Endothelial cell of umbilical vein (primary cell): ENCODE measurements at regions not wholly inside any gene's neighbourhood (a gene's known extent, or its start where the extent isn't known, plus 50 kb on each side); places are given as distances from the start of the nearest gene placed in this dataset.

ENCODE experiments used
- BruUV-seq: library from RNA; stranded (reverse); fragments of 400-500 nt; replicated peaks from 2 replicates; lab custom pipeline; 2021; lab: Mats Ljungman, UMichigan
- CTCF ChIA-PET: fragments of 300-600, 350-600 bp; sonication (Branson Sonifier 250); formaldehyde crosslinking; loops from one replicate; lab custom pipeline; 2021; ENCODE audit warnings: antibody characterized with exemption, inconsistent platforms; lab: Charles Lee
- POLR2A ChIA-PET: fragments of 300-600, 350-600 bp; sonication (Branson Sonifier 250); formaldehyde crosslinking; loops from one replicate; lab custom pipeline; 2021; ENCODE audit warnings: antibody characterized with exemption, inconsistent platforms; lab: Charles Lee
- DNase-seq: peaks from one replicate; pipeline ENCODE4 v3.0.0-alpha.2; 2011; ENCODE audit warnings: low read depth, low spot score
- FAIRE-seq: peaks from 2 replicates; lab custom pipeline; 2011; peaks lifted over from hg19 to GRCh38; lab: Jason Lieb, UNC
- H2AFZ ChIP-seq: 2 replicates; pipeline ENCODE4 v1.6.0; 2012; ENCODE audit warnings: low read depth, low read length, control low read depth, inconsistent platforms
- H3K27ac ChIP-seq: 2 replicates; pipeline ENCODE4 v1.5.1; 2011; ENCODE audit warnings: low read depth, mild to moderate bottlenecking, control low read depth, low read length, moderate library complexity; ENCODE audit not compliant: insufficient read depth
- H3K27me3 ChIP-seq, 2 experiments: 2 replicates each; pipeline versions ENCODE4 v1.6.0 to v1.6.1; 2011; ENCODE audit warnings: low read length in 2 of 2, mixed read lengths in 1 of 2; ENCODE audit not compliant: control insufficient read depth in 2 of 2, insufficient read depth in 2 of 2
- H3K36me3 ChIP-seq, 2 experiments: 2 replicates in 1 of 2; 3 replicates in 1 of 2; pipeline ENCODE4 v1.5.1; 2011; ENCODE audit warnings: low read length in 2 of 2, mild to moderate bottlenecking in 1 of 2, moderate library complexity in 1 of 2; ENCODE audit not compliant: control insufficient read depth in 2 of 2, insufficient read depth in 2 of 2; ENCODE audit errors: extremely low read depth in 1 of 2
- H3K4me1 ChIP-seq: 3 replicates; pipeline ENCODE4 v1.5.1; 2011; ENCODE audit warnings: mild to moderate bottlenecking, low read length; ENCODE audit not compliant: control insufficient read depth, insufficient read depth; ENCODE audit errors: extremely low read depth
- H3K4me2 ChIP-seq: 2 replicates; pipeline ENCODE4 v1.6.1; 2011; ENCODE audit warnings: low read length, control low read depth, mixed read lengths; ENCODE audit not compliant: insufficient read depth
- H3K4me3 ChIP-seq, 3 experiments: fragments of 200-600 bp in 1 of 3; sonication (generic), shearing (Covaris generic) in 1 of 3; replicated peaks in 1 of 3; 2 replicates each; pipeline ENCODE4 v1.5.1; 2011 to 2016; ENCODE audit warnings: control low read depth in 3 of 3, low read length in 3 of 3, mild to moderate bottlenecking in 2 of 3, inconsistent platforms in 1 of 3, low read depth in 1 of 3, moderate library complexity in 1 of 3; ENCODE audit not compliant: insufficient read depth in 1 of 3
- H3K79me2 ChIP-seq: 2 replicates; pipeline ENCODE4 v1.6.0; 2012; ENCODE audit warnings: low read length, inconsistent platforms; ENCODE audit not compliant: control insufficient read depth, insufficient read depth
- H3K9ac ChIP-seq: replicated peaks from 2 replicates; pipeline ENCODE3; 2011; ENCODE audit warnings: low read length, control low read depth; ENCODE audit not compliant: insufficient read depth; ENCODE audit errors: extremely low read depth
- H3K9me1 ChIP-seq: replicated peaks from 3 replicates; pipeline ENCODE4 v1.6.0; 2011; ENCODE audit warnings: mild to moderate bottlenecking, low read length; ENCODE audit not compliant: control insufficient read depth, insufficient read depth; ENCODE audit errors: extremely low read depth
- H3K9me3 ChIP-seq: replicated peaks from 2 replicates; pipeline ENCODE4 v1.5.1; 2012; ENCODE audit warnings: low read length, inconsistent platforms; ENCODE audit not compliant: control insufficient read depth, insufficient read depth
- H4K20me1 ChIP-seq: replicated peaks from 2 replicates; pipeline ENCODE3; 2011; ENCODE audit warnings: mild to moderate bottlenecking, low read length; ENCODE audit not compliant: control insufficient read depth, insufficient read depth; ENCODE audit errors: extremely low read depth
- CTCF ChIP-seq, 2 donors: IDR thresholded peaks; 1 replicate in 1 of 2; 2 replicates in 1 of 2; pipeline ENCODE4 v1.5.1; 2011; ENCODE audit warnings: low read length in 2 of 2, mild to moderate bottlenecking in 2 of 2, moderate library complexity in 2 of 2, control low read depth in 1 of 2, inconsistent platforms in 1 of 2, low read depth in 1 of 2; ENCODE audit not compliant: insufficient read depth in 1 of 2; ENCODE audit errors: extremely low read depth in 1 of 2
- EZH2 ChIP-seq: IDR thresholded peaks from 2 replicates; pipeline ENCODE4 v1.6.1; 2012; ENCODE audit warnings: borderline replicate concordance, low read depth, mild to moderate bottlenecking, moderate library complexity, low read length, inconsistent platforms; ENCODE audit not compliant: severe bottlenecking
- FOS ChIP-seq: IDR thresholded peaks from 2 replicates; pipeline ENCODE4 v1.6.1; 2011; ENCODE audit warnings: mild to moderate bottlenecking, low read length, moderate library complexity, borderline replicate concordance; ENCODE audit not compliant: insufficient read depth
- GATA2 ChIP-seq: IDR thresholded peaks from 2 replicates; pipeline ENCODE4 v1.7.0; 2011; ENCODE audit warnings: low read depth, mild to moderate bottlenecking, moderate library complexity, mixed read lengths, low read length; ENCODE audit not compliant: insufficient read length, insufficient read depth
- JUN ChIP-seq: IDR thresholded peaks from 2 replicates; pipeline ENCODE4 v1.6.1; 2011; ENCODE audit warnings: borderline replicate concordance, low read depth; ENCODE audit not compliant: insufficient read length, insufficient read depth
- MYC ChIP-seq: IDR thresholded peaks from one replicate; pipeline ENCODE4 v1.6.1; 2011; ENCODE audit warnings: mild to moderate bottlenecking, low read depth, low read length
- POLR2A ChIP-seq: IDR thresholded peaks from 2 replicates; pipeline ENCODE4 v1.6.1; 2012; ENCODE audit warnings: low read depth, mild to moderate bottlenecking, control low read depth, low read length
- POLR2AphosphoS5 ChIP-seq: IDR thresholded peaks from 2 replicates; pipeline ENCODE4 v1.6.1; 2012; ENCODE audit warnings: low read depth, mild to moderate bottlenecking, control low read depth, low read length, moderate library complexity; ENCODE audit not compliant: insufficient read depth
- dilution Hi-C: fragments of 300-500 bp; cut with MboI; formaldehyde crosslinking; loops from one replicate; pipeline ENCODE4 v1.15.0; 2019; ENCODE audit warnings: low sequenced_read_pairs; ENCODE audit not compliant: extremely low pct_ligation_motif_present
- intact Hi-C: fragments of 100-400 bp; cut with micrococcal nuclease; formaldehyde crosslinking; loops from one replicate; pipeline ENCODE4 v1.10.0; 2022
- TF ChIP-seq, protein P1 (sequence below): IDR thresholded peaks from 2 replicates; pipeline ENCODE4 v1.6.1; 2011; ENCODE audit not compliant: insufficient read depth, insufficient read length

DNA sequence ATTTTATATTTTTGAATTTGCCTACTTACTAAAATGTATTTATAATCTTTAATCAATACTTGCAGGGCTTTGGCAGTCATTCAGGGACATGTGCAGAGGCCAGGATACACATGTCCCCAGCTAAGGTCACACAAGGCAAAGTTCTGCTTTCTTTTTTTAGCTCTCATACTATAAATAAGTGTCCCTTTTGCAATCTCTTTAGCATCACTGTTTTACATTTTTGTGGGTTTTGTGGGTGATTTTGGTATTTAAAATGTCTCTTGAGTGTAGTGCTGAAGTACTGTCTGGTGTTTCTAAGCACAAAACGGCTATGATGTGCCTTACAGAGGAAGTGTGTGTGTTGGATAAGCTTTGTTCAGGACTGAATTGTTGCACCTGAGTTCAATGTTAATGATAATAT lies 309.0 kb upstream of the GULP1 start:
- H3K9me3 ChIP-seq: no peaks in the 10 kb centered on the region
- BruUV-seq: no TSS peak
- dilution Hi-C loops (no loop called here), intact Hi-C loops (no loop called here)
- H3K9me1 ChIP-seq: no peaks in the 10 kb centered on the region
- TF ChIP-seq MYC (no peak), CTCF (IDR thresholded peaks at IDR 0.05; ENCODE audit: extremely low read depth in 1 of 2, insufficient read depth in 1 of 2, low read depth in 1 of 2, low read length in 2 of 2) (no peak), POLR2AphosphoS5 (no peak), FOS (no peak), JUN (no peak), EZH2 (no peak), GATA2 (no peak), POLR2A (no peak)
- TF ChIP-seq, protein P1, sequence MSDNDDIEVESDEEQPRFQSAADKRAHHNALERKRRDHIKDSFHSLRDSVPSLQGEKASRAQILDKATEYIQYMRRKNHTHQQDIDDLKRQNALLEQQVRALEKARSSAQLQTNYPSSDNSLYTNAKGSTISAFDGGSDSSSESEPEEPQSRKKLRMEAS: no peak
- no peak overlapping the region for H3K27ac ChIP-seq
- H2AFZ ChIP-seq: no peak overlapping the region
- H3K36me3 ChIP-seq: no peaks in the 10 kb centered on the region
- H3K4me2 ChIP-seq: no peak overlapping the region
- H3K27me3 ChIP-seq: no peaks in the 10 kb centered on the region
- H3K79me2 ChIP-seq: no peaks in the 10 kb centered on the region
- FAIRE-seq (no peak), DNase-seq (no peak)
- no peaks in the 10 kb centered on the region for H4K20me1 ChIP-seq
- POLR2A ChIA-PET: no interaction called here
- no peak overlapping the region for H3K9ac ChIP-seq
- CTCF ChIA-PET: no interaction called here
- H3K4me1 ChIP-seq: peaks cover 6% of the 10 kb centered on the region
- no peak overlapping the region for H3K4me3 ChIP-seq
